K562 (cell line): ENCODE measurements at regions not wholly inside any gene's neighbourhood (a gene's known extent, or its start where the extent isn't known, plus 50 kb on each side); places are given as distances from the start of the nearest gene placed in this dataset.

Experiments
- ATAC-seq: fragments of 200-7000 bp; cut with Tn5 transposase; 3 replicates; pipeline ENCODE4 v1.9.1; 2020; ENCODE audit warnings: moderate library complexity
- BruUV-seq: library from RNA; stranded (reverse); fragments of 400-500 nt; replicated peaks from 2 replicates; lab custom pipeline; 2021; lab: Mats Ljungman, UMichigan
- CTCF ChIA-PET: fragments of 300-600 bp; formaldehyde crosslinking; extraction: SDS; loops from one replicate; lab custom pipeline; 2021; ENCODE audit warnings: low intra/inter-chr PET ratio; lab: Yijun Ruan, JAX
- POLR2A ChIA-PET: fragments of 300-600, 350-650 bp; sonication (Branson Sonifier 250); formaldehyde crosslinking; extraction: SDS; loops from one replicate; lab custom pipeline; 2021; ENCODE audit warnings: antibody characterized with exemption, inconsistent platforms; lab: Yijun Ruan, JAX
- DNase-seq, 4 experiments: peaks; one replicate each; pipeline versions ENCODE4 v3.0.0 to v3.0.0-alpha.2; 2011 to 2018; ENCODE audit warnings: low spot score in 3 of 4, mixed read lengths in 3 of 4; ENCODE audit errors: extremely low read depth in 1 of 4
- FAIRE-seq: peaks from 2 replicates; lab custom pipeline; 2011; peaks lifted over from hg19 to GRCh38; lab: Jason Lieb, UNC
- H2AFZ ChIP-seq: 2 replicates; pipeline ENCODE4 v1.6.0; 2011; ENCODE audit warnings: low read depth, low read length, control low read depth, inconsistent platforms
- H3K27ac ChIP-seq: fragments of 200-600 bp; 3 replicates; pipeline ENCODE4 v1.8.0; 2011; ENCODE audit warnings: low read depth, mild to moderate bottlenecking, control low read depth, inconsistent platforms, low read length, moderate library complexity, mixed read lengths; ENCODE audit errors: extremely low read depth
- H3K27me3 ChIP-seq, 2 experiments: fragments of 300-600 bp in 1 of 2; 2 replicates in 1 of 2; 3 replicates in 1 of 2; pipeline versions ENCODE4 v1.6.0 to v1.8.0; 2011; ENCODE audit warnings: inconsistent platforms in 2 of 2, low read length in 2 of 2, mild to moderate bottlenecking in 1 of 2, mixed read lengths in 1 of 2, moderate library complexity in 1 of 2; ENCODE audit not compliant: control insufficient read depth in 2 of 2, insufficient read depth in 2 of 2
- H3K36me3 ChIP-seq: fragments of 300-600 bp; 3 replicates; pipeline ENCODE4 v1.8.0; 2011; ENCODE audit warnings: mild to moderate bottlenecking, low read length, inconsistent platforms; ENCODE audit not compliant: control insufficient read depth, insufficient read depth
- H3K4me1 ChIP-seq, 2 experiments: fragments of 200-600 bp in 1 of 2; replicated peaks in 1 of 2; 2 replicates in 1 of 2; 3 replicates in 1 of 2; pipeline versions ENCODE4 v1.5.1 to v1.8.0; 2011; ENCODE audit warnings: inconsistent platforms in 2 of 2, low read length in 2 of 2, mild to moderate bottlenecking in 1 of 2, mixed read lengths in 1 of 2, moderate library complexity in 1 of 2; ENCODE audit not compliant: control insufficient read depth in 2 of 2, insufficient read depth in 2 of 2
- H3K4me2 ChIP-seq: 2 replicates; pipeline ENCODE4 v1.6.1; 2011; ENCODE audit warnings: low read length, control low read depth, inconsistent platforms, mixed read lengths; ENCODE audit not compliant: insufficient read depth
- H3K4me3 ChIP-seq: fragments of 200-600 bp; sonication (generic), shearing (Covaris generic); 2 replicates; pipeline ENCODE4 v1.5.1; 2016; ENCODE audit warnings: control low read depth, inconsistent platforms
- H3K79me2 ChIP-seq: fragments of 200-600 bp; 3 replicates; pipeline ENCODE4 v1.8.0; 2011; ENCODE audit warnings: low read length, inconsistent platforms; ENCODE audit not compliant: control insufficient read depth, insufficient read depth
- H3K9ac ChIP-seq, 2 experiments: 2 replicates each; pipeline versions ENCODE4 v1.6.0 to v1.6.1; 2011; ENCODE audit warnings: low read depth in 2 of 2, low read length in 2 of 2, control low read depth in 1 of 2, inconsistent platforms in 1 of 2, mild to moderate bottlenecking in 1 of 2, mixed read lengths in 1 of 2; ENCODE audit not compliant: insufficient read depth in 1 of 2
- H3K9me1 ChIP-seq: one replicate; pipeline ENCODE4 v1.6.0; 2011; ENCODE audit warnings: inconsistent platforms, mild to moderate bottlenecking, low read length, moderate library complexity; ENCODE audit not compliant: control insufficient read depth, insufficient read depth
- H3K9me3 ChIP-seq: replicated peaks from 2 replicates; pipeline ENCODE4 v1.5.1; 2011; ENCODE audit warnings: low read depth, low read length, inconsistent platforms; ENCODE audit not compliant: control insufficient read depth, insufficient read depth
- H4K20me1 ChIP-seq: replicated peaks from 2 replicates; pipeline ENCODE4 v1.6.1; 2011; ENCODE audit warnings: low read length, inconsistent platforms, mixed read lengths; ENCODE audit not compliant: control insufficient read depth, insufficient read depth
- ADNP ChIP-seq: fragments of 200-800 bp; sonication (Bioruptor generic); IDR thresholded peaks from 2 replicates; pipeline ENCODE4 v1.6.1; 2016; ENCODE audit warnings: missing genetic modification characterization, missing compliant biosample characterization
- BDP1 ChIP-seq: IDR thresholded peaks from 3 replicates; pipeline ENCODE4 v1.6.1; 2011; ENCODE audit not compliant: insufficient read length, insufficient read depth
- CREB3L1 ChIP-seq: fragments of 450-650 bp; IDR thresholded peaks from 2 replicates; pipeline ENCODE4 v1.6.1; 2014; ENCODE audit warnings: low read depth, mild to moderate bottlenecking, moderate library complexity, borderline replicate concordance
- E4F1 ChIP-seq: fragments of 250-450 bp; sonication (Bioruptor Pico); IDR thresholded peaks from 2 replicates; pipeline ENCODE4 v1.5.0; 2021; ENCODE audit warnings: mild to moderate bottlenecking, borderline replicate concordance
- GATA2 ChIP-seq: sonication (generic); formaldehyde crosslinking; IDR thresholded peaks from 2 replicates; pipeline ENCODE4 v1.4.0; 2020; ENCODE audit warnings: mild to moderate bottlenecking, missing genetic modification reagents
- NCOA2 ChIP-seq, 2 experiments: fragments of 450-650 bp; IDR thresholded peaks; 2 replicates each; pipeline ENCODE4 v1.6.1; 2018; ENCODE audit warnings: mild to moderate bottlenecking in 2 of 2, moderate library complexity in 1 of 2; ENCODE audit not compliant: partially characterized antibody in 2 of 2
- RUNX1 ChIP-seq: sonication (generic); IDR thresholded peaks from 2 replicates; pipeline ENCODE4 v1.6.1; 2016; ENCODE audit warnings: antibody characterized with exemption, low read depth
- SMARCA5 ChIP-seq: fragments of 450-650 bp; IDR thresholded peaks from 2 replicates; pipeline ENCODE4 v1.6.1; 2016
- THAP7 ChIP-seq: fragments of 250-450 bp; sonication (Bioruptor Pico); IDR thresholded peaks from 2 replicates; pipeline ENCODE4 v1.5.0; 2021
- U2AF2 ChIP-seq: fragments of 200-400 bp; formaldehyde crosslinking; optimal IDR thresholded peaks from 2 replicates; pipeline ENCODE3; 2017; ENCODE audit warnings: low read depth, mild to moderate bottlenecking, low read length
- XRCC4 ChIP-seq: IDR thresholded peaks from one replicate; pipeline ENCODE4 v1.6.1; 2011; ENCODE audit not compliant: insufficient read depth, insufficient read length; ENCODE audit errors: extremely low read depth
- ZBTB43 ChIP-seq: sonication (generic); formaldehyde crosslinking; IDR thresholded peaks from 2 replicates; pipeline ENCODE4 v1.8.0; 2023; ENCODE audit warnings: mild to moderate bottlenecking, missing genetic modification reagents
- ZFP1 ChIP-seq: fragments of 450-650 bp; formaldehyde crosslinking; IDR thresholded peaks from 2 replicates; pipeline ENCODE4 v1.4.0; 2020; ENCODE audit warnings: mild to moderate bottlenecking, mixed read lengths
- ZNF280A ChIP-seq: fragments of 450-650 bp; IDR thresholded peaks from 2 replicates; pipeline ENCODE4 v1.6.1; 2018; ENCODE audit warnings: mild to moderate bottlenecking, low read depth; ENCODE audit not compliant: partially characterized antibody
- ZNF408 ChIP-seq: fragments of 250-450 bp; sonication (Bioruptor Pico); IDR thresholded peaks from 2 replicates; pipeline ENCODE4 v1.4.0; 2020; ENCODE audit warnings: low read depth, mild to moderate bottlenecking, moderate library complexity
- WGBS: fragments of 100-300 bp; shearing (Covaris generic); methylation state at CpG from one replicate; pipeline ENCODE4 v1.1.6; 2016; ENCODE audit warnings: low coverage, mixed read lengths; ENCODE audit not compliant: insufficient coverage; ENCODE audit errors: missing lambda C conversion rate; 5-methylcytosine and 5-hydroxymethylcytosine counted together
- in situ Hi-C: fragments of 300-500 bp; cut with MboI; formaldehyde crosslinking; loops from 4 replicates; pipeline ENCODE4 v1.15.0; 2018; ENCODE audit warnings: inconsistent platforms, mixed read lengths
- intact Hi-C: fragments of 100-400 bp; cut with micrococcal nuclease; formaldehyde crosslinking; loops from 2 replicates; pipeline ENCODE4 v1.14.2; 2022

- TF ChIP-seq E4F1 (CRISPR knock-in tag): no peak
Observed at GRCh38 chr9:1513105-1513504, 462.9 kb downstream of the DMRT2 start (continued).

GRCh38 chr9:1514250-1514649 is 464.1 kb downstream of the DMRT2 start:
- H3K79me2 ChIP-seq: no peaks in the 10 kb centered on the region
- in situ Hi-C loops (no loop called here), intact Hi-C loops (no loop called here)
- ATAC-seq (no peak), FAIRE-seq (no peak), DNase-seq (no peak)
- H3K9ac ChIP-seq: no peak overlapping the region
- no peak overlapping the region for H3K4me3 ChIP-seq
- no peaks in the 10 kb centered on the region for H3K9me1 ChIP-seq
- ChIA-PET POLR2A (no interaction called here), CTCF (no interaction called here)
- H4K20me1 ChIP-seq: no peaks in the 10 kb centered on the region
- no peaks in the 10 kb centered on the region for H3K9me3 ChIP-seq
- H3K27me3 ChIP-seq: no peaks in the 10 kb centered on the region
- H3K4me1 ChIP-seq: no peaks in the 10 kb centered on the region
- BruUV-seq: no TSS peak
- H2AFZ ChIP-seq: no peak overlapping the region
- no peak overlapping the region for H3K4me2 ChIP-seq
- H3K36me3 ChIP-seq: no peaks in the 10 kb centered on the region
- no peak overlapping the region for H3K27ac ChIP-seq
- 0% methylated on average over 3 of the region's 3 CpGs for WGBS
- TF ChIP-seq SMARCA5 (no peak), RUNX1 (no peak), ZNF280A (no peak), NCOA2 (IDR thresholded peaks at IDR 0.05; ENCODE audit: partially characterized antibody in 2 of 2) (no peak), THAP7 (CRISPR knock-in tag) (no peak), ADNP (tag) (no peak), BDP1 (no peak), ZNF408 (CRISPR knock-in tag) (no peak), GATA2 (CRISPR knock-in tag) (no peak), ZBTB43 (CRISPR knock-in tag) (no peak), ZFP1 (no peak), XRCC4 (no peak), CREB3L1 (no peak), U2AF2 (no peak)
